A204.1 (cell line): ENCODE measurements at regions not wholly inside any gene's neighbourhood (a gene's known extent, or its start where the extent isn't known, plus 50 kb on each side); places are given as distances from the start of the nearest gene placed in this dataset.
"Not testable (repeated sequence)": the region's sequence is repeated elsewhere in the genome, so short reads cannot be mapped to it uniquely, and the experiment has no call there.

Experiments used
- FAIRE-seq: peaks from 2 replicates; lab custom pipeline; 2012; peaks lifted over from hg19 to GRCh38; lab: Jason Lieb, UNC

DNA sequence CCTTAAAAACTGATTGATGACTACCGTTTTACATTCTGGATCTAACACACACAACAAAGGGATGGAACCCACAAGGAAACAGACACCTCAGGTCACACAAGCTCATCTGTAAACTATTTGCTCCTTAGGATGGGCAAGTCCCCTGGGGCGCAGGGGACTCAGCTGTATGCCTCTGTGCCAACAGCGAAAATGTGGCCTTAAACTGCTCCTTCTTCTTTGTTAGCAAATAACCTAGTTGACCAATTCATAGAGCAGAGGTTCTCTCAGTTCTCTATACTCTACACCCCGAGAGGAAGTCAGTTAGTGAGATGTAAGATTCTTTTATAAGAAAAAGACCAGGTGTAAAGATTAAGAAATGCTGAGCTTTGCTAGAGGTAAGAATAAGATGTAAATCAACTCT lies 181.9 kb upstream of the PRSS58 start:
- FAIRE-seq, result no peak

DNA sequence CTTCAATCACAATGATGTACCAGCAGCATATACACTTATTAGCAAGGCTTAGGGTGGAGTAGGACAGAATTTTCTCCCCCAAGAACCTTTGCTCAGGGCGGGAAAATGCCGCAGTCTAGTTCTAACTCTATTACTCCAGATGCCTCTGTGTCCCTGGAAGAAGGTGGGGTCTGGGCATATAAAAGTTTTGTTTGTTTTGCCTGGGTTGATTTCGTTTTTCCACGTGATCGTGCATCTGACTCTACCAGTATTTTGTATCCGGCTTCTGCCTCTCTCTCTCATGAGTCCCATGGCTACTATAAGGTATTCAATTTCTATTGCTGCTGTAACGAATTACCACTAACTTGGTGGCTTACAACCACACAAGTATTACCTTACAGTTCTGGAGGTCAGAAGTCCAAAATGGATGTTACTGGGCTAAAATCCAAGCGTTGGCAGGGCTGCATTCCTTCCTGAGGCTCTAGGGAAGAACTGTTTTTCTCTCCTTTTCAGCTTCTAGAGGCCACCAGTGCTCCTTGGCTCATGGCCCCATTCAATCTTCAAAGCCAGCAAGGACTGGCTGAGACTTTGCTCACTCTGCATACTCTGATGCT lies 181.2 kb upstream of the PRSS58 start:
- no peak for FAIRE-seq

- no peak for FAIRE-seq
Measured at GRCh38 chr7:142438235-142438922, 180.5 kb upstream of the PRSS58 start.

GRCh38 chr7:142437741-142438140 lies 179.9 kb upstream of the PRSS58 start:
- no peak for FAIRE-seq

DNA sequence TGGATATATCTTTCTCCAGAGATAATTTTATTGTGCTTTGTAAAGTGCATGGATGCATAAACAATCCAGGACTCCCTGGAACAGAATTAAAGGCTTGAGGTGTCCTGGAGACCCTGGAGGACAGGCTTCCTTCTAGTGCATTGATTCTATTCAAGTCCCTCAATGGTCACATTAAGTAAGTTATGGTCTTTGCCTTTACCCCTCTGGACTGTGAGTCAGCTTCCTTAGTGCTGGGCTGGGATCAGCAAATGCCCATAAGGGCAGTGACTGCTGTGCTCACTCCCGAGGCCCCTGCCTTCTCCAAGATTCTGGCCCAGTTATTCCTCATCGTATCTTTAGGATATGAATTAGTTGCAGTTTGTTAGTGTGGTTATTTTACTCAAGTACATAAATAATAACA lies 178.7 kb upstream of the PRSS58 start:
- no peak for FAIRE-seq

GRCh38 chr7:142435606-142436005 lies 177.7 kb upstream of the PRSS58 start:
- not testable (repeated sequence) for FAIRE-seq

GRCh38 chr7:142434666-142435167 lies 176.9 kb upstream of the PRSS58 start:
- no peak for FAIRE-seq

- FAIRE-seq, result not testable (repeated sequence)
Measured at GRCh38 chr7:142434133-142434532, 176.3 kb upstream of the PRSS58 start.

DNA sequence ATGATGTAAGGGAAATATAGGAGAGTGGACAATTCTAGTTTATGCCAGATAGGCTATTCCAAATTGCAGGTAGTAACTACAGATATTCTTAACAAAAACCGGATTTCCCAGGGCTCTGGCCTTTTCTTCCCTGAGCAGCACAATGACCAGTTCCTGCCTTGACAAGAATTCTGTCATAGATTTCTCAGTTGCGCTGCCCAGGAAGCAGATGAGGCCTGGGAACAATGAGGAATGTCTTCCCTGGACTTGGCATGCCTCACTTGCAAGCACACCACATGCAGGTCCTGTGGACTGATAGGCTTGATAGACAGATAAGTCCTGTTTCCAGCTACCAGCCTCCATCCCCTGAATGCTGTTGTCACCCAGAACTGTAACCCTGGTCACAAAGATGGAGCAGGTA lies 174.5 kb upstream of the PRSS58 start:
- FAIRE-seq, result no peak

GRCh38 chr7:142431491-142431890 lies 173.6 kb upstream of the PRSS58 start:
- no peak for FAIRE-seq

GRCh38 chr7:142428094-142428493 lies 170.2 kb upstream of the PRSS58 start:
- FAIRE-seq, result no peak

DNA sequence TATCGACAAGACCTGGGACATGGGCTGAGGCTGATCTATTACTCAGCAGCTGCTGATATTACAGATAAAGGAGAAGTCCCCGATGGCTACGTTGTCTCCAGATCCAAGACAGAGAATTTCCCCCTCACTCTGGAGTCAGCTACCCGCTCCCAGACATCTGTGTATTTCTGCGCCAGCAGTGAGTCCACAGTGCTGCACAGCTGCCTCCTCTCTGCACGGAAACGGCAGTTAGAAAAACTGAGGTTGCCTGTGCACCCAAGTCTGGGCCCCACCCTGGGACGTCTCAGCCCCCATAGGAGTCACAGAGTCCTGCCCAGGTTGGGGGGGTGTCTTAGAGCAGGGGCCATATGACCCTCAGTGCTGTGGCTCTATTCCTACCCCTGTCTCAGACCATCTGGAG lies 167.4 kb upstream of the PRSS58 start:
- no peak for FAIRE-seq

- FAIRE-seq, result no peak
Measured at GRCh38 chr7:142422621-142423020, 164.8 kb upstream of the PRSS58 start.

DNA sequence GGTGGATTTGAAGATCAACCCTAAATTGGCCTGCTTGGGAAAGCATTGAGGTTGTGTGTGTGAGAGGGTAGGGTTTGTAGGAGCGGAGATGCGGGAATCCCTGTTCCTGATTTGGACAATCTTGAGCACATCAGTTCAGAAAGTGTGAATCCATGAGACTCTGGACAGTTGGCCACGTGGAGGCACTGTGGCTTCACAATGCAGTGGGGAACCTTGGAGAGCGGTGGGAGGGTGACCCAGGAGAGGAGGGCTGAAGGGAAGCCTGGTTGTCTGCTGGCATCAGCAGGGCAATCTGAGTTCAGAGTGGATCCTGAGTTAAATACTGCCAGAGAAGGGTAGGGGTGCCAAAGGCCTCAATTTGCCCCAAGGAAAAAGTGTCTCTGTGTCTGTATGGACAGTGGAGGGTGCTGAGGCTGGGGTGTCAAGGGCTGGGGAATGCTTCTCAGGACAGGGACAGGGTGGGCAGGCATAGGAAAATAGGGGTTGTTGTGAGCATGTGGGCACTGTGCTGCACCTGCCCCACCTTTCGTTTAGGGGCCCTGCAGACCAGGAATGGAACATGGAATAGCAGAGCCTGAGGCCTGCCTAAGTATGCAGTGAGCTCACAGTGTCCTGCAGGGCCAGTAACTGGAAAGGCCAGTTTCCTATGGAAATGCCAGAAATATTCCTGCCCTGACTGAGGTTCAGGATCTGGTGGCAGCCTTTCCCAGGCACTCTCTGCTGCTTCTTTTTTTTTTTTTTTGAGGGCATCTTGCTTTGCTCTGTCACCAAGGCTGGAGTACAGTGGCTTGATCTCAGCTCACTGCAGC lies 162.9 kb upstream of the PRSS58 start:
- no peak for FAIRE-seq

GRCh38 chr7:142418326-142418725 lies 160.5 kb upstream of the PRSS58 start:
- FAIRE-seq, result no peak

- no peak for FAIRE-seq
Measured at GRCh38 chr7:142414915-142415314, 157.1 kb upstream of the PRSS58 start.

- no peak for FAIRE-seq
Measured at GRCh38 chr7:142414135-142414534, 156.3 kb upstream of the PRSS58 start.

DNA sequence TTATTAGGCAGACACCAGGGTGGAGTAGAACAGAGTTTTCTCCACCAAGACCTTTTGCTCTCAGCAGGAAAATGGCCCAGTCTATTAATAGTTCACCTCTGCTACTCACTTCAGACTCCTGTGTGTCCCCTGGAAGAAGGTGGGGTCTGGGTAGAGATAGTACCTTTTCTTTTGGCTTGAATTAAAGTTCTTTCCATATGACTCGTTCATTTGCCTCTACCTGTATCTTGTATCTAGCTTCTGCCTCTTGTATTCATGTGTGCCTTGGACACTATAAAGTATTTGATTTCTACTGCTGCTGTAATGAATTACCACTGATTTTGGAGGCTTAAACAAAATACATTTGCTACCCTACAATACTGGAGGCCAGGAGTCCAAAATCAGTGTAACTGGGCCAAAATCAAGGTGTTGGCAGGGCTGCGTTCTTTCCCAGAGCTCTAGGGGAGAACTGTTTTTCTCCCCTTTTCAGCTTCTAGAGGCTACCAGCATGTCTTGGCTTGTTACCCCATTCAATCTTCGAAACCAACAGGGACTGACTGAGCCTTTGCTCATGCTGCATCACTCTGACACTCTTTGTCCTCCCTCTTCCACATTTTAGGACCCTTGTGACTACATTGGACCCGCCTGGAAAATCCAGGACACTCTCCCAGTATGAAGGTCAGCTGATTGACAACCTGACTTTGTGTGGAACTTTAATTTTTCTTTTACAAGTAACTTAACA lies 155.6 kb upstream of the PRSS58 start:
- no peak for FAIRE-seq

DNA sequence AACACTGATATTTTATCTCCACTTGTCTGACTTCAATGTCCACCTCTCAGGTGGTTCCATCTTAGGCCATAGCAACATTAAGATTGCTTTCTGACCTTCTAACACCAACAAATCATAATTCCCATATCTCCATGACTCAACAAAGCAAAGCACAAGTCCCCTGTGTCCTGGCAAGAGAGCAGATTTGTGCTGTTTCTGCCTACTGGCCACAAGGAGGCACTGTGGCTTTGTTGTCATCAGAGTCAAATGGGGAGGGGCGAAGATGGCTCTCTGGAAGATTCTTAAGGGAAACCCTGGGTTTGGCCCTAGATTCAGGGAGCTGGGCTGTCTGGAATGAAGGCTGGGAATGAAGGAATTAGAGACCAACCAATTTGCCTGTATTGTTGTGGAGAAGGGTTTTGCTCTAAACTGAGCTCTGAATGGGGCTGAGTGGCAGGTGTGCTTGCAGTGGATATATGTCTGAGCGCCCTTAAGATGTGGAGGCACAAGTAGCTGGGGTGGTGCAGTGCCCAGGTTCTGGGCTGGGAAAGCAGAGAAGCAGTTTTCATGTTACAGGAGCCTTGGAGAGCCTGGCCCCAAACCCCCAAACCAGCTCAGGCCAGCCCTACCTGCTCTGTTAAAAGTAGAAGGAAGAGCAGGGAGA lies 154.8 kb upstream of the PRSS58 start:
- FAIRE-seq, result no peak

DNA sequence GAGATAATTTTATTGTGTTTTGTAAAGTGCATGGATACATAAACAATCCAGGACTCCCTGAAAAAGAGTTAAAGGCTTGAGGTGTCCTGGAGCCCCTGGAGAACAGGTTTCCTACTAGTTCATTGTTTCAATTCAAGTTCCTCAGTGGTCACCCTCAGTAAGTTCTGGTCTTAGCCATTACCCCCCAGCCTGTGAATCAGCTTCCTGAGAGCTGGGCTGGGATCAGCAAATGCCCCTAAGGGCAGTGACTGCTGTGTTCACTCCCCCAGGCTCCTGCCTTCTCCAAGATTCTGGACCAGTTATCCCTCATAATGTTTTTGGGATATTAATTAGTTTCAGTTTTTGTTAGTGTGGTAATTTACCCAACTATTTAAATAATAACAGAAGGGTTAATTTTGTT lies 151.6 kb upstream of the PRSS58 start:
- FAIRE-seq, result no peak

DNA sequence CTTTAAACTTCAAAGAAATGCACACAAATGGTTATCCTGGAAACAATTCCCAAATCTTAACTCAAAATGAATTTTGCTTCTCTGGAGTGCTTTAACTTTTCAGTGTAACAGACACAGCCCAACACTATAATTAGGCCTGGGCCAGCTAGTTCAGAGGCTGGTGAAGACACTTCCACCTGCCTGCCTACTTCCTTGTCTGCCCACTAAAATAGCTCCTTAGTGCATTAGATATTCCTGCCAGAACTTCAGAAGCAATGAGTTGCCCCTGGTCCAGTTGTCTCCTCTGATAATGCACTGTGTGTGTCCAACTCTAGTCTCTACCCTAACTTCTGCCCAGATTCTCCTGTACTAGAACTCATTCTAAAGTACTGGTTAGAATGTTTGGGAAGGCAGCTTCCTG lies 150.9 kb upstream of the PRSS58 start:
- no peak for FAIRE-seq

GRCh38 chr7:142407939-142408570 lies 150.2 kb upstream of the PRSS58 start:
- FAIRE-seq, result no peak
